ENCODE measurements at regions not wholly inside any gene's neighbourhood (a gene's known extent, or its start where the extent isn't known, plus 50 kb on each side); places are given as distances from the start of the nearest gene placed in this dataset.

- intact Hi-C loops (cut with DNase I) = no loop called here
- no peak overlapping the region for H3K4me3 ChIP-seq
- H3K9me3 ChIP-seq = no peaks in the 10 kb centered on the region
- no peak for DNase-seq
- no peaks in the 10 kb centered on the region for H3K36me3 ChIP-seq (replicated peaks in 1 of 2; ENCODE audit: insufficient read depth in 1 of 2, low read depth in 2 of 2)
- TF ChIP-seq CTCF (IDR thresholded peaks at IDR 0.05) (no peak), POLR2A (IDR thresholded peaks at IDR 0.05) (no peak)
- H3K4me1 ChIP-seq = peaks cover 16% of the 10 kb centered on the region
- no peak for ATAC-seq
- no peak overlapping the region for H3K27ac ChIP-seq
- H3K27me3 ChIP-seq = no peaks in the 10 kb centered on the region
These were observed 464.7 kb downstream of the MEIS1 start for GRCh38 chr2:66899648-66900047.

- Histone ChIP-seq H3K4me3 (no peak overlapping the region), H3K27me3 (no peaks in the 10 kb centered on the region), H3K9me3 (no peaks in the 10 kb centered on the region), H3K36me3 (replicated peaks in 1 of 2; ENCODE audit: insufficient read depth in 1 of 2, low read depth in 2 of 2) (no peaks in the 10 kb centered on the region), H3K4me1 (peaks cover 16% of the 10 kb centered on the region), H3K27ac (no peak overlapping the region)
- ATAC-seq (no peak), DNase-seq (peak in 1 of 4 donors; percentile 21)
- WGBS, 2 donors = 70 to 80% methylated on average over 3 of the region's 3 CpGs
- intact Hi-C loops (cut with DNase I) = no loop called here
- no peak for TF ChIP-seq CTCF (IDR thresholded peaks at IDR 0.05)
These were observed 466.4 kb downstream of the MEIS1 start for GRCh38 chr2:66901344-66901743.

- no peak overlapping the region for H3K27ac ChIP-seq
- ATAC-seq (no peak), DNase-seq (no peak)
- no peaks in the 10 kb centered on the region for H3K9me3 ChIP-seq
- H3K27me3 ChIP-seq = no peaks in the 10 kb centered on the region
- no peak overlapping the region for H3K4me3 ChIP-seq
- intact Hi-C loops (cut with DNase I) = no loop called here
- TF ChIP-seq POLR2A (IDR thresholded peaks at IDR 0.05) (no peak), CTCF (IDR thresholded peaks at IDR 0.05) (no peak)
- H3K4me1 ChIP-seq = peaks cover 2% of the 10 kb centered on the region
- WGBS, 2 donors = 81 to 100% methylated on average over 1 of the region's 1 CpG
- no peaks in the 10 kb centered on the region for H3K36me3 ChIP-seq (replicated peaks in 1 of 2; ENCODE audit: insufficient read depth in 1 of 2, low read depth in 2 of 2)
These were observed 468.3 kb downstream of the MEIS1 start for GRCh38 chr2:66903183-66903582.

GRCh38 chr2:66903745-66904465 lies 469.0 kb downstream of the MEIS1 start:
- DNase-seq (peak in 1 of 4 donors; percentile 38), ATAC-seq (no peak)
- intact Hi-C loops (cut with DNase I) = no loop called here
- peak overlapping the region in 1 of 4 donors; percentile 59 for H3K27ac ChIP-seq
- peak overlapping the region in 1 of 2 donors; percentile 4 for H3K4me3 ChIP-seq
- 69 to 93% methylated on average over 9 of the region's 9 CpGs for WGBS, 2 donors
- H3K36me3 ChIP-seq (replicated peaks in 1 of 2; ENCODE audit: insufficient read depth in 1 of 2, low read depth in 2 of 2) = no peaks in the 10 kb centered on the region
- no peaks in the 10 kb centered on the region for H3K27me3 ChIP-seq
- H3K9me3 ChIP-seq = no peaks in the 10 kb centered on the region
- TF ChIP-seq POLR2A (IDR thresholded peaks at IDR 0.05) = peak in 1 of 3 donors; percentile 46
- no peak for TF ChIP-seq CTCF (IDR thresholded peaks at IDR 0.05)
- H3K4me1 ChIP-seq = no peaks in the 10 kb centered on the region

DNA sequence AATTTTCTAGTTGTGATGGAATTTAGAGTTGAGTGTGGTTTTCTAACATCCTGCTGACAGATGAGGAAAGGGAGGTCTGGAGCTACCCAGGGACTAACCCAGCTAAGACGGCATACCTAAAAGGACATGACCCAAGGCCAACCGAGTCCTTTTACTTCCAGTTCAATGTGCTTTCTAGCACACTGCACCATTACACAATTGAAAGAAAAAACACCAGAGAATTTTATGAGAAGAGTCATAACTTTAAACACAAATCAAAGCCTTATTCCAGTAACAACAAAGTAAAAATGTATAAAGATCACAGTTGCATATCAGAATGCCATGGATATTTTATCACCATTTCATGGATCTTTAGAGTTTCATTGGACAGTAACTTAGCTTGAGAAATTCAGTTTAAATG lies 480.3 kb downstream of the MEIS1 start:
- no peak overlapping the region for H3K27ac ChIP-seq
- DNase-seq (no peak), ATAC-seq (no peak)
- H3K4me1 ChIP-seq = peaks cover 12% of the 10 kb centered on the region
- no peak for TF ChIP-seq CTCF (IDR thresholded peaks at IDR 0.05)
- no peaks in the 10 kb centered on the region for H3K9me3 ChIP-seq
- WGBS, 2 donors = 75 to 80% methylated on average over 2 of the region's 2 CpGs
- H3K36me3 ChIP-seq (replicated peaks in 1 of 2; ENCODE audit: insufficient read depth in 1 of 2, low read depth in 2 of 2) = no peaks in the 10 kb centered on the region
- intact Hi-C loops (cut with DNase I) = no loop called here
- H3K27me3 ChIP-seq = no peaks in the 10 kb centered on the region
- H3K4me3 ChIP-seq = no peak overlapping the region
